IMR-90 (cell line): ENCODE measurements at regions not wholly inside any gene's neighbourhood (a gene's known extent, or its start where the extent isn't known, plus 50 kb on each side); places are given as distances from the start of the nearest gene placed in this dataset.

Source experiments
- BHLHE40 ChIP-seq: fragments of 150-350 bp; IDR thresholded peaks from 2 replicates; pipeline ENCODE4 v1.6.1; 2016; ENCODE audit warnings: mild to moderate bottlenecking, low read depth, low read length
- CEBPB ChIP-seq: IDR thresholded peaks from 2 replicates; pipeline ENCODE4 v1.6.1; 2012; ENCODE audit warnings: low read depth, low read length, improper control_type of control experiment
- CHD1 ChIP-seq: IDR thresholded peaks from 2 replicates; pipeline ENCODE4 v1.6.1; 2012; ENCODE audit warnings: low read depth, low read length, improper control_type of control experiment
- CTCF ChIP-seq: conservative IDR thresholded peaks from 2 replicates; pipeline ENCODE4 v1.5.1; 2012; ENCODE audit warnings: mild to moderate bottlenecking, low read depth, low read length, improper control_type of control experiment
- FOS ChIP-seq: fragments of 150-350 bp; IDR thresholded peaks from 2 replicates; pipeline ENCODE4 v1.6.1; 2016; ENCODE audit warnings: low read depth, low read length
- NFE2L2 ChIP-seq: fragments of 150-350 bp; IDR thresholded peaks from 2 replicates; pipeline ENCODE4 v1.6.1; 2016; ENCODE audit warnings: low read depth, mild to moderate bottlenecking, low read length
- POLR2A ChIP-seq: IDR thresholded peaks from 2 replicates; pipeline ENCODE4 v1.6.1; 2012; ENCODE audit warnings: mild to moderate bottlenecking, low read depth, low read length
- RAD21 ChIP-seq: IDR thresholded peaks from 2 replicates; pipeline ENCODE4 v1.6.1; 2012; ENCODE audit warnings: low read length, improper control_type of control experiment
- SMC3 ChIP-seq: fragments of 150-350 bp; IDR thresholded peaks from 2 replicates; pipeline ENCODE4 v1.6.1; 2016; ENCODE audit warnings: low read depth, mild to moderate bottlenecking, antibody characterized with exemption, low read length, moderate library complexity
- USF2 ChIP-seq: fragments of 150-350 bp; IDR thresholded peaks from 2 replicates; pipeline ENCODE4 v1.6.1; 2017; ENCODE audit warnings: mild to moderate bottlenecking, antibody characterized with exemption, low read length, low read depth

- no peak for TF ChIP-seq CHD1
- TF ChIP-seq CTCF = no peak
- TF ChIP-seq CEBPB = no peak
- TF ChIP-seq USF2 = no peak
- no peak for TF ChIP-seq SMC3
- no peak for TF ChIP-seq POLR2A
- no peak for TF ChIP-seq RAD21
- no peak for TF ChIP-seq NFE2L2
- no peak for TF ChIP-seq BHLHE40
- no peak for TF ChIP-seq FOS
Measured at GRCh38 chr6:67683960-67684359, 951.1 kb upstream of the ADGRB3 start.
